Stimulated activated CD8-positive, alpha-beta memory T cell treated with anti-CD3 and anti-CD28 coated beads, Interleukin-12 subunit alpha, Interleukin-12 subunit beta, amount 100 ng/mL, for 1 hour (primary cell): ENCODE measurements at regions not wholly inside any gene's neighbourhood (a gene's known extent, or its start where the extent isn't known, plus 50 kb on each side); places are given as distances from the start of the nearest gene placed in this dataset.

Experiments used
- DNase-seq: peaks from one replicate; pipeline ENCODE4 v3.0.0-alpha.2; 2020; ENCODE audit warnings: low read depth

DNA sequence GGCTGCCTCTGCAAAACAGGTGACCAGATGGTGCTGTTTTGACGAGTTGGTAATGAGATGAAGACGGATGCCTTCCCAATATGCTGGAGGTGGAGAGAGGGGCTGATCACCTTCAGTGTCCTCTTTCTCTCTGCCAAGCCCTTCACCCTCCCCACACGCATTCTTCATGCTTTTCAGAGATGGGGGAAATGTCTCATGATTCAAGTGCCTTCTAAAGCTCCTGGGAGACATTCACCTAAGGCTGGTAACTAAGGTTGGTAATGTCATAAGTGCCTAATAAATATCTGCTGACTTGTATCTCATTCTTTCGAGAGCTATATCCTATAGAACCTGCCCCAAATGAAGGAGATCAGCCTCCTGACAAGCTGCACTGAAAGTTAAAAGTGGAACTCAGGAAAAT is 86.2 kb upstream of the MBNL2 start:
- no peak for DNase-seq

DNA sequence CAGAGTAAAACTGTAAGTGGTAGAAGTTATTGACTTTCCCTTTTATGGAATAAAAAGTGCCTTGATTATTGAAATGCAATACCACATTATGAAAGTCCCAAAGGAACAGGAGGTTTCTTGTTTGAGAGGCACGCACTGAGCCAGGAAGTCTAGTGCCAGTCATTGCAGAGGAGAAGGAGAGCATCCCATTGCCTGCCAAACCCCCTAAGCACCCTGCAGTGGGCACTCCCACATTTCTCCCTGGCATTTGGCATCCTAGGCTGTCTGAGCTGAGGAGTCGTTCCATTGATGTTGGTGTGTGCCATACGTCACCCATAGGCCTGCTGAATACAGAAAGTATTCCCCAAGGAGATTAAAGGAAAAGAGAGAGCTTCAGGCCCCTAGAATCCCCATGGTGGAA is 85.7 kb upstream of the MBNL2 start:
- DNase-seq: no peak

DNA sequence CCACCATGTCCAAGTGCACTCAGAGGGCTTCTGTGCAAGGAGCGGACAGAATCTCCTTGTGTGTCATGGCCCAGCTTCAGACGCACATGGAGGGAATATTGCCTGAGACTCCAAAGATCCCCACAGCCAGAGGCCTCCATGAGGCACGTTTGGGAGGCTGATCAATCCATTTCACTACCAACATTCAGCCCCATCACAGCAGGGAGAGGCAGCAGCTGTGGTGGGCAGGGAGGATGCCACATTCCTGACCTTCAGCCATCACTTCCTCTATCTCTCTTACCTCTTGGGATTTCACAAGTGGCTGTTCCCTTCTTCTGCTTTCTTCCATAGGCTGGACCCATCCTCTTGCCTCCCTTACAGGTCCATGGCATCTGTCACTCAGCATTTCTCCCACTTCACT is 82.4 kb upstream of the MBNL2 start:
- DNase-seq: no peak

DNA sequence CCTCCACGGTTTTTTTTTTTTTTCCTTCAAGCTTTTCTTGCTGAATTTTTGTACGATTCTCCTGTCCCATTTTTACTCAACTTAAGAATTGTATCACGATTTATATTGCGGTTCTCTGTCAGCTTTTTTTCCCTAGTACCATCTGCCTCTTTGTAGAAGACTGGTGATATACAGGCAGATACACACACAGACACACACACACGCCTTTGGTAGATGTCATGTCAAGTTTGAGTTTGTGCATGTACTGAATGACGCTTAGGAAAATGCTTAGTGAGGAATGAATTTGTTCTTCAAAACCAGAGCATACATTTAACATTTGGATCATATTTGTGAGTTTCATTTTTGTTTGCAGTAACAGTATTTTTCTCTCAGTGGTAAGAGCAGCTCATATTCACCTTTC is 82.0 kb upstream of the MBNL2 start:
- DNase-seq: no peak

DNA sequence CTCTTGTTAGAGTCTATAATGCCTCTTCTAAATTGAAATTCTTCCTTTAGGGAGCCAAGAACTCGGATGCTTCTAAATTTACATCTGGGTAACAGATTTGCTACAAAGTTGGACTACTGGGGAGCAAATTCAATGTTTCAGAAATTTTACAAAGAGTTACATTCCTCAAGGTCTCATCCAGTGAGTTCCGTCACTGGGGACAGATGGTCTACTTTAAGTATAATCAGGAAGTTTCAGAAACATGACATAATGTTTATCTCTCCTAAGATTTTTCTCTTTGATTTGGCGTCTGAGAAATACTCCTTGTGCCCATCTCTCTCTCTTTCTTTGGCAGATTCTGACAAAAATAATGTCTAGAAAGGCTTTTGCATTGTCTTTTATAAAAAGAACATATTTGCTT is 81.5 kb upstream of the MBNL2 start:
- DNase-seq: no peak

DNA sequence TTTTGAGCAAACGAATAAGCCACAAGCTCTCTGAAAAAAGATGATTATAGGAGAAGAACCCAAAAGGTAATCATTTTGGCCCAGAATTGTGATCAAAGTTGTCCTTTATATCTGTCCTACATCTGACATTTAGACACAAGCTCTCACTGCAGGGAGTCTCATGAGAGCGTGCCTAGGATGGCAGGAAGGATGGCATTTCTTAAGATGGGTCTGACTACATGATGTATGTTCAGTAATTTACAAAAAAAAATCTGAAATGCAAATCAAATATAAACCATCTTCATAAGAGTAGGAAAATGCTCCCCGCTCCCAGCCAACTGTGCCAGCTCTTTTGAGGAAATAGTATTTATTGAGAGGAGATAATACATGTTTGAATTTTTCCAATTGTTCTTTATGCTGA is 81.0 kb upstream of the MBNL2 start:
- DNase-seq: no peak

DNA sequence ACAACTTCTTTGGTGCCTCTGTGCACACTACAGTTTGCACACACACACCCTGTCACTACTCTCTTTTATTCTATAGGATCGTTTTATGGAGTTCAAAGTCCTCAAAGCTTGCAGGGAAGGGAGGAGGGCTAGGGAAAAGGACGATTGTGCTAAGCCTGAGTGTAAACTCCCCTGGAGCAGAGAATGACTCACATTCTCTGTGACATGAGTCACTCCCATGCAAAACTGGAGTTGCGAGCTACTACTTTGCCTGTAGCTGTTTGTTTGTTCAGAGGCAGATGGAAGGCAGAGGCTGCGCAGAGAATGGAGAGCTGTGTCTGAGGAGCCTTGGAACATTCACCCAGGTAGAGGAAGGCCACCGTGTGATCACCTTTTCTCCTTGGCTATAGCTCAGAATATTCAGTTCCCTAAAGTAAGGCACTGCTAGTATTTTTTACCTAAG is 80.5 kb upstream of the MBNL2 start:
- no peak for DNase-seq

DNA sequence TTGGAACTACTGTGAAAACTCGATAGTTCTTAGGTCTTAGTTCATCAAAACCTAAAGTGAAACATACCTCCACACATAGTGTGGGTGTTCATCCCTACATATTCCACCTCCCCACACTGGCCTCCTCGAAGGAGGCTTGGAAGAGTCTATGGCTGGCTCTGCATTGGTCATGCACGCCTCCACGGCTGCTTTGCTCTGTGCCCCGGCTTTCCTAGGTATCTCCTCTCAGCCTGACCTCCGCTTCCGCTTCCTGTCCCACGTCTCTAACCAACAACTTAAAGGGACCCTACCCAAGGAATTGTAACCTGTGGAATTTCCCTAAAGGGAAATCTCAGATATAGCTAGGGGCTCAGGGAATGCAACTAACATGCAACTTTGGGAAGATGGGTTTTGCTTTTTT is 79.7 kb upstream of the MBNL2 start:
- no peak for DNase-seq

DNA sequence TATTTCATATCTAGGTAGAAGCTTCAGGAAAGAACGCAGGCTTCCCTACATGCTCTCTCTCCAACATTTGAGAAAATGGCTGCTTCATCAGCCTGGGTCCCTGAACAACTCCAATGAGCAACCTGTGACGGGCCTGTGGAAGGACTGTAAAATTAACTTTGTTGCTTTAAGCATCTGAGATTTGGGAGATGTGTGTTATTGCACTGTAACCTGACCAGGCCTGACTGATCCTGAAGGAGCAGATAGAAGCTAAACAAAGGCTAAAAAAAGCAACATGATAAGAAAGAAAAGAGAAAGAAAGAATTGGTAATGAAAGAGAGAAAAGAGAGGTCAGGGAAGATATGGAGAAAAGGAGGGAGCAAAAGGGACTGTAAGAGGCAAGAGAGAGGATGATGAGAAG is 77.1 kb upstream of the MBNL2 start:
- no peak for DNase-seq

DNA sequence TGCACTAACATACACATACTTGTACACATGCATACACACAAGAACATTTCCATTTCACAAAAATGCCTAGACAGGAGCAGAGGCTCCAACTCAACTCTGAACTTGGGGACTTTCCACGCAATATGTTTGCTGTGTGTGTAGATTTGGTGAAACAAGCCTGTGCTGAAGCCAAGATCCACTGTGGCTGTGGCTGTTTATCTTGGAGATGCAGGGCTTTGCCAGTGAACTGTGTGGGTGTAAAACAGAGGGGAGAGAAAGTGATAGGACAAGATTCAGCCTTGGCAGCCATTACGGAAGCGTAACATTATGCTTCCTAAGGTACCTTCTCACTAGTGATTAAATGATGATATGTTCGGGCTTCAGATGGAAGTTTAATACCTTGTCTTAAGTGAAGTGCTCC is 73.2 kb upstream of the MBNL2 start:
- DNase-seq: no peak

DNA sequence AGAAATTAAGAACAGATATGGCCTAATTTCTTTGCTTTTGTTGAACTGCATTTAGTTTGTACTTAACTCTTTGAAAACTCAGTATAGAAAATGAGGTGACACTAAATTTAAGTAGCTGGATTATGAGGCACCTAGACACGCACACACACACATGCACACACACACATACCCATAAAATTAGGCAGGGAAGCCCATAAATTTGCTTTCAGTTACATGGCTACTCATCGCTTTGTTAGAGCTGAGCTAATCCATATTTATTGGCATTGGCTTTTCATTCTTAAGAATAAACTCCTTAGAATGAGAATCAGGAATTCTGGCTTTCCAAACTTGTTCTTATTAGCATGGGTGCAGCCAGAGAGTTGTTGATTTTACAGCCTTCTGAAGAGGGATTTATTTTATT is 61.7 kb upstream of the MBNL2 start:
- no peak for DNase-seq

DNA sequence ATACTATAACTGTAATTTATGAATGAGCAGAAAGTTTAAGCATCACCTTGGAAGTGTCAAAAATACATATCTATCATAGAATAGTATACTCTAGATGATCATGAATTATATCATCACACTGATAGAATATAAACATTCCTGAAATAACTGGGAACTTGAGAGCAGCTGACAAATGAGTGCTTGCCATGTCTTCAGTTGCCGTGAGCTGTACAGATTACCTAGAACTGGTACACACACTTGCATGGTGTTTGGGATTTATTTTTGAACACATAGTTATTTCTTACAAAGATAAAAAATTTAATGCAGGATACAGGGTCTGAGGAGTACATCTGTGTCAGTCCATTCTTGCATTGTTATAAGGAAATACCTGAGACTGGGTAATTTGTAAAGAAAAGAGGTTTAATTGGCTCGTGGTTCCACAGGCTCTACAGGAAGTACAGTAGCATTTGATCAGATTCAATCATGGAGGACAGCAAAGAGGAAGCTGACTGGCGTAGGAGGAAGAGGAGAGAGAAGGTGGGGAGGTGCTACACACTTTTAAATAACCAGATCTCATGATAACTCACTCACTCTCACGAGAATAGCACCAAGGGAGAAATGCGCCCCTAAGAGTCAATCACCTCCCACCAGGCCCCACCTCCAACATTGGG is 60.4 kb upstream of the MBNL2 start:
- DNase-seq: no peak

DNA sequence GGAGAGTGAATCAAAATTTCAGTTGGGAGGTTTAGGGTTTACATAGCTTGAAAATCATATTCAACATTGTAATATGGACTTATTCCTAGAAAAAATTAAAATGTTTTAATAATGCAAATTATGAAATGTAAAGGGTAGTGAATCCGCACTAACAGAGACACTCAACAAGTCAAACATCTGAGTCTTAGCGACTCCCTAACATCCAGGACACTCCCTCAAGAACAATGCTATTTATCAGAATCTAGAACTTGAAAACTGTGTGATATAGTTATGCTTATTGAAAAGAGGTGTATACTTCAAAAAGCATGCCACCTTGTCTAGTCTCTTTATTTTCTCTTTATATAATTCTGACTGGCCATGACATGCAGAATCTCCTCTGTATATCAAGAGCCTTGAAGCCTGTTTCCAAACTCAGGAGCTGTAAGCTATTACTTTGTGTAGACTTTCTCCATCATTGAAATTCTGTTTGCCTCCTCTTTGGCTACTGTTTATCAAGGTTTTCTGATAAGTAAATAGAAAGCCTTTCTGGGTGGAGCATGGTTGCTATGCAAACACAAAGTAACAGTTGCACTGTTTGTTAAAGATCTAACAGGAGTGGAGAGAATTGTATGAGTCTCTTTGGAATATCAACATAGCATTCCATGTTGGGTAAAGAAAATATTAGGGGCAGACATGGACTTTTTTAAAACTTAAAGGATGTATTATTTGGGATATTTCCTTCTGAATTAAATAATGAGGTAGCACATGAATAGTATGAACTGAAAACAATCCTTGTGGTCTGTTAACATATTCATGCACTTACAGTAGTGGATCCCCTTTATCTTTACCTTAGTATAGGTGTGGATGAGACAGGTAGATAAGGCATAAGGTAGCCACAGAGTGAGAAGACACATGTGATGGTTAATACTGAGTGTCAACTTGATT is 56.4 kb upstream of the MBNL2 start:
- no peak for DNase-seq

DNA sequence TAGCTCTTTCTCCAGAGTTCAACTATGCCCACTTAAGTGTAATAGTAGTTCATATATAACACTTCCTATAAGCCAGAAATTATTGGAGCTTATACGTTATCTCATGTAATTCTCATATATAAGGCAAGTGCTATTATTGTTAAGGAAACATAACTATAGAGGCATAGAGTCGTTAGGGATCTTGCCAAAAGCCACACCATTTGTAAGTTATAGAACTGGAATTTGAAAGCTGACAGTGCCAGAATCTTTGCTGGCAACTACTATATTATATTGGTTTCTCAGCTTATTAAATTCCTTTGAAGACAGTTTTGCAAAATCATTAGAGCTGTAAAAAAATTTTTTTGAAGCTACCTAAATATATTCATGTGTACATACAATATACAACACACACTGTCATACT is 51.0 kb upstream of the MBNL2 start:
- DNase-seq: no peak
